PFSK-1 (cell line): ENCODE measurements at regions not wholly inside any gene's neighbourhood (a gene's known extent, or its start where the extent isn't known, plus 50 kb on each side); places are given as distances from the start of the nearest gene placed in this dataset.

Experiments
- FOXP2 ChIP-seq: optimal IDR thresholded peaks from 2 replicates; pipeline ENCODE3; 2011; ENCODE audit warnings: borderline replicate concordance, control low read depth, inconsistent platforms; ENCODE audit not compliant: insufficient read depth; ENCODE audit errors: extremely low read length, extremely low read depth
- POLR2AphosphoS5 ChIP-seq: IDR thresholded peaks from 2 replicates; pipeline ENCODE4 v1.6.1; 2012; ENCODE audit warnings: low read depth, mild to moderate bottlenecking, control low read depth, low read length, moderate library complexity
- SIN3A ChIP-seq: IDR thresholded peaks from 2 replicates; pipeline ENCODE4 v1.6.1; 2012; ENCODE audit warnings: mild to moderate bottlenecking, low read length, moderate library complexity, borderline replicate concordance; ENCODE audit not compliant: insufficient read depth
- TAF1 ChIP-seq: IDR thresholded peaks from 2 replicates; pipeline ENCODE4 v1.6.1; 2012; ENCODE audit warnings: low read length, control low read depth, borderline replicate concordance; ENCODE audit not compliant: insufficient read depth
- TF ChIP-seq, protein P1 (sequence below), 2 experiments: IDR thresholded peaks; 2 replicates each; pipeline versions ENCODE4 v1.6.1 to v1.8.0; 2011 to 2012; ENCODE audit warnings: low read depth in 2 of 2, low read length in 2 of 2, control low read depth in 1 of 2, inconsistent platforms in 1 of 2, mild to moderate bottlenecking in 1 of 2, moderate library complexity in 1 of 2; ENCODE audit not compliant: insufficient read depth in 1 of 2

DNA sequence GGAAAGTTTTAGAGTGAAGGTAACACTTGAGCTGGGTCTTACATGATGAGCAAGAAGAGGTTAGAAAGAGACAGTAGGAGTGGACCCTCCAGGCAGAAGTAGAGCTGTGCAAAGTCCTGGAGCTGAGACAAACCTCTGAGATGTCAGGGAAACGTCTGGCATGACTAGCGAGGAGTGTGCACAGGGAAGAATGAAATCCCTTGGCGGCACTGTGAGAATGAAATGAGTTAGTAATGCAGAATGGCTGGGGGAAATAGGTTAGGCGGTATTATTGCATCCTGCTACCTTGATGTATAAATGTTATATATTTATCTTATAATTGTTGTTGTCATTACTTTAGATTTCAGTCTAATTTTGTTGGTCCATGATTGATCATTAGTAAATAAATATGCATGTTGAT lies 457.9 kb upstream of the CCL2 start:
- TF ChIP-seq FOXP2: no peak
- TF ChIP-seq SIN3A: no peak
- no peak for TF ChIP-seq POLR2AphosphoS5
- TF ChIP-seq, protein P1, sequence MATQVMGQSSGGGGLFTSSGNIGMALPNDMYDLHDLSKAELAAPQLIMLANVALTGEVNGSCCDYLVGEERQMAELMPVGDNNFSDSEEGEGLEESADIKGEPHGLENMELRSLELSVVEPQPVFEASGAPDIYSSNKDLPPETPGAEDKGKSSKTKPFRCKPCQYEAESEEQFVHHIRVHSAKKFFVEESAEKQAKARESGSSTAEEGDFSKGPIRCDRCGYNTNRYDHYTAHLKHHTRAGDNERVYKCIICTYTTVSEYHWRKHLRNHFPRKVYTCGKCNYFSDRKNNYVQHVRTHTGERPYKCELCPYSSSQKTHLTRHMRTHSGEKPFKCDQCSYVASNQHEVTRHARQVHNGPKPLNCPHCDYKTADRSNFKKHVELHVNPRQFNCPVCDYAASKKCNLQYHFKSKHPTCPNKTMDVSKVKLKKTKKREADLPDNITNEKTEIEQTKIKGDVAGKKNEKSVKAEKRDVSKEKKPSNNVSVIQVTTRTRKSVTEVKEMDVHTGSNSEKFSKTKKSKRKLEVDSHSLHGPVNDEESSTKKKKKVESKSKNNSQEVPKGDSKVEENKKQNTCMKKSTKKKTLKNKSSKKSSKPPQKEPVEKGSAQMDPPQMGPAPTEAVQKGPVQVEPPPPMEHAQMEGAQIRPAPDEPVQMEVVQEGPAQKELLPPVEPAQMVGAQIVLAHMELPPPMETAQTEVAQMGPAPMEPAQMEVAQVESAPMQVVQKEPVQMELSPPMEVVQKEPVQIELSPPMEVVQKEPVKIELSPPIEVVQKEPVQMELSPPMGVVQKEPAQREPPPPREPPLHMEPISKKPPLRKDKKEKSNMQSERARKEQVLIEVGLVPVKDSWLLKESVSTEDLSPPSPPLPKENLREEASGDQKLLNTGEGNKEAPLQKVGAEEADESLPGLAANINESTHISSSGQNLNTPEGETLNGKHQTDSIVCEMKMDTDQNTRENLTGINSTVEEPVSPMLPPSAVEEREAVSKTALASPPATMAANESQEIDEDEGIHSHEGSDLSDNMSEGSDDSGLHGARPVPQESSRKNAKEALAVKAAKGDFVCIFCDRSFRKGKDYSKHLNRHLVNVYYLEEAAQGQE (IDR thresholded peaks at IDR 0.05; ENCODE audit: insufficient read depth in 1 of 2, low read depth in 2 of 2, low read length in 2 of 2): no peak
- no peak for TF ChIP-seq TAF1

DNA sequence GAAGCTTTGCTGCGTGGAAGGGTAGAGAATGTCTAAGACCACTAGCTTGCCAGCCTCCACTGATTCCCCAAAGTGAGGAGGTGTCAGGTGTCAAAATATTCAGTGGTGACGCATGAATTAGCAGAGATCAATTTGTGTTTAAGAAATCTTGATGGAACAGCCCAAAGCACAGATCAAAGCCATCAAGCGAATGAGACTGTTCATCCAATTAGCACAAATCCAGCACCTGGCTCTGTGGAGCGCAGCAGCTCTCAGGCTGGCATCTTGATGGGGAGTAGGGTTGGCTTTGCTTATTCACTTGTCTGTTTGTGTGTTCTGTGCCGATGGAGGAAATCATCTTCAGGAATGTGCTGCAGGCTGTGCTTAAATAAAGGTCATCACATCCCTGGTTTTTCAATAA lies 456.8 kb upstream of the CCL2 start:
- TF ChIP-seq, protein P1 (IDR thresholded peaks at IDR 0.05; ENCODE audit: insufficient read depth in 1 of 2, low read depth in 2 of 2, low read length in 2 of 2): no peak
- TF ChIP-seq SIN3A (no peak), TAF1 (no peak), FOXP2 (no peak), POLR2AphosphoS5 (no peak)

GRCh38 chr17:33802349-33803198 lies 452.5 kb upstream of the CCL2 start:
- TF ChIP-seq POLR2AphosphoS5 (no peak), SIN3A (no peak), TAF1 (no peak), FOXP2 (no peak)
- TF ChIP-seq, protein P1 (IDR thresholded peaks at IDR 0.05; ENCODE audit: insufficient read depth in 1 of 2, low read depth in 2 of 2, low read length in 2 of 2): no peak

DNA sequence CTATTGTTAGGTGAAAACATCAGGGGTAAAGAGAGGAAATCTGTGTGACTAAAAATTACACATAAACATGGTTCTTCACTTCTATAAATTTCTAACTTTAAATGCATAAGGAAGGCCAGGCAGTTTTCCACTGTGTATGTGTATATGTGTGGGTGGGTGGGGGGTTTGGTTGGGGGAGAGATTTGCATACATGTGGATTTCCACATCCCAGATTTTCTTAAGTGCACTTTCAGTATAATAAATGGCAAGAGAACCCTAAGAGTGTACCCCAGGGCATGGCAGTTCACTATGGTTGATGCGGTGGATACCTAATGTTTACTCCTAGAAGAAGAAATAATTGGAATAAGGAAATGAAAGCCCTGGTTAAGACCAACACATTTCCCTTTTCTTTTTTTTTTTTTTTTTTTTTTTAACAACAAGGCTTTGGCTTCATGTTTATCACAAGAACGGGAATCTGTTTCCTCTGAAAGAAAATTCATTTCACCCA lies 451.8 kb upstream of the CCL2 start:
- TF ChIP-seq, protein P1 (IDR thresholded peaks at IDR 0.05; ENCODE audit: insufficient read depth in 1 of 2, low read depth in 2 of 2, low read length in 2 of 2): no peak
- no peak for TF ChIP-seq TAF1
- no peak for TF ChIP-seq SIN3A
- TF ChIP-seq POLR2AphosphoS5: no peak
- TF ChIP-seq FOXP2: no peak
